Endothelial cell (in vitro differentiated cells): ENCODE measurements at regions not wholly inside any gene's neighbourhood (a gene's known extent, or its start where the extent isn't known, plus 50 kb on each side); places are given as distances from the start of the nearest gene placed in this dataset.
"Not testable (repeated sequence)": the region's sequence is repeated elsewhere in the genome, so short reads cannot be mapped to it uniquely, and the experiment has no call there.

Experiments used
- DNase-seq: peaks from one replicate; pipeline ENCODE4 v3.0.0; 2021; ENCODE audit warnings: low spot score
- H3K27ac Mint-ChIP-seq: one replicate; pipeline ENCODE4 v1.8.0; 2021; ENCODE audit warnings: mixed read lengths, inconsistent platforms; ENCODE audit not compliant: unreplicated experiment
- H3K27me3 Mint-ChIP-seq: one replicate; pipeline ENCODE4 v1.8.0; 2021; ENCODE audit warnings: mild to moderate bottlenecking, moderate library complexity, mixed read lengths, inconsistent platforms; ENCODE audit not compliant: unreplicated experiment
- H3K36me3 Mint-ChIP-seq: one replicate; pipeline ENCODE4 v1.8.0; 2021; ENCODE audit warnings: mild to moderate bottlenecking, low read depth, mixed read lengths, inconsistent platforms; ENCODE audit not compliant: unreplicated experiment
- H3K4me1 Mint-ChIP-seq: one replicate; pipeline ENCODE4 v1.8.0; 2021; ENCODE audit warnings: mild to moderate bottlenecking, mixed read lengths, inconsistent platforms; ENCODE audit not compliant: unreplicated experiment
- H3K4me3 Mint-ChIP-seq: one replicate; pipeline ENCODE4 v1.8.0; 2021; ENCODE audit warnings: mild to moderate bottlenecking, mixed read lengths, inconsistent platforms; ENCODE audit not compliant: unreplicated experiment
- H3K9me3 Mint-ChIP-seq: one replicate; pipeline ENCODE4 v1.8.0; 2021; ENCODE audit warnings: mixed read lengths, inconsistent platforms; ENCODE audit not compliant: unreplicated experiment
- CTCF ChIP-seq: fragments of 200-600 bp; sonication (generic); IDR thresholded peaks from one replicate; pipeline ENCODE4 v1.5.0; 2021; ENCODE audit warnings: antibody characterized with exemption; ENCODE audit not compliant: unreplicated experiment

DNA sequence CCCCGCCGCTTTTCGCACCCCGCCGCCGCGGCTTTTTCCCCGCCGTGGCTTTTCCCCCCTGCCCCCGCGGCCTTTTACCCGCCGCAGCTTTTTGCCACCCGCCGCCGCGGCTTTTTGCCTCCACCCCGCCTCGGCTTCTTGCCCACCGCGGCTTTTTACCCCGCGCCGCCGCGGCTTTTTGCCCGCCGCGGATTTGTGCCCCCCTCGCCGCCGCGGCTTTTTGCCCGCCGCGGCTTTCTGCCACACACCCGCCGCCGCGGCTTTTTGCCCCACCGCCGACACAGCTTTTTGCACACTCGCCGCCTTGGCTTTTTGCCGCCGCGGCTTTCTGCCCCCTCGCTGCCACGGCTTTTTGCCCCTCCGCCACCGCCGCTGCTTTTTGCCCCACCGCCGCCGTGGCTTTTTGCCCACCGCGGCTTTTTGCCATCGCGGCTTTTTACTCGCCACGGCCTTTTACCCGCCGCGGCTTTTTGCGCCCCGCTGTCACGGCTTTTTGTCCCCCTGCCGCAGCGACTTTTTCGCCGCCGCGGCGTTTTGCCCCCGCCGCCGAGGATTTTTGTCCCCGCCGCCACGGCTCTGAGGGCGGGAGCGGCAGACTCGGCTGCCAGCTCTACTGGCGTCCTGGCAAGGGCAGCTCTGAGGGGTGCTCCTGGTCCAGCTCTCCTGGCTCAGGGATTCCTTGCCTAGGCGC, 473.6 kb downstream of the FAM72C start:
- not testable (repeated sequence) for H3K36me3 Mint-ChIP-seq, H3K9me3 Mint-ChIP-seq, H3K4me1 Mint-ChIP-seq, DNase-seq, H3K27ac Mint-ChIP-seq, H3K27me3 Mint-ChIP-seq, H3K4me3 Mint-ChIP-seq

DNA sequence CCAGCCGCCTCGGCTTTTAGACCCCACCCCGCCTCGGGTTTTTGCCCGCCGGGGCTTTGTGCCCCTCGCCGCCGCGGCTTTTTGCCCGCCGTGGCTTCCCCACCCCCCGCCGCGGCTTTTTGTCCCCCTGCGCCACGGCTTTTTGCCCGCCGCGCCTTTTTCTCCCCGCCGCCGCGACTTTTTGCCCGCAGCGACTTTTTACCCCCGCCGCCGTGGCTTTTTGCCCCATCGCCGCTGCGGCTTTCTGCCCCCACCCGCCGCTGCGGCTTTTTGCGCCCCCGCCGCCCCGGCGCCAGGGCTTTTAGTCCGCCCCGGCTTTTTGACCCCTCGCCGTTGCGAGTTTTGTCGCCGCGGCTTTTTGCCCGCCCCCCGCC, 474.4 kb downstream of the FAM72C start:
- H3K27me3 Mint-ChIP-seq = peaks cover 2% of the 10 kb centered on the region
- no peaks in the 10 kb centered on the region for H3K36me3 Mint-ChIP-seq
- no peak for DNase-seq
- H3K27ac Mint-ChIP-seq = no peak overlapping the region
- H3K4me1 Mint-ChIP-seq = no peaks in the 10 kb centered on the region
- no peak for TF ChIP-seq CTCF
- H3K9me3 Mint-ChIP-seq = no peaks in the 10 kb centered on the region
- no peak overlapping the region for H3K4me3 Mint-ChIP-seq

GRCh38 chr1:143496526-143497373, 475.0 kb downstream of the FAM72C start:
- H3K4me3 Mint-ChIP-seq, H3K36me3 Mint-ChIP-seq, H3K27ac Mint-ChIP-seq, H3K4me1 Mint-ChIP-seq, DNase-seq, H3K27me3 Mint-ChIP-seq, H3K9me3 Mint-ChIP-seq: not testable (repeated sequence)
